ENCODE measurements at regions not wholly inside any gene's neighbourhood (a gene's known extent, or its start where the extent isn't known, plus 50 kb on each side); places are given as distances from the start of the nearest gene placed in this dataset.
A peak's percentile ranks its signal among the peaks of the same experiment; 100 is the strongest.

GRCh38 chr5:125196481-125197111 lies 450.2 kb upstream of the ZNF608 start:
- TF ChIP-seq CTCF (IDR thresholded peaks at IDR 0.05; ENCODE audit: insufficient read depth, low read length), result no peak
- DNase-seq (ENCODE audit: low read depth), result no peak

DNA sequence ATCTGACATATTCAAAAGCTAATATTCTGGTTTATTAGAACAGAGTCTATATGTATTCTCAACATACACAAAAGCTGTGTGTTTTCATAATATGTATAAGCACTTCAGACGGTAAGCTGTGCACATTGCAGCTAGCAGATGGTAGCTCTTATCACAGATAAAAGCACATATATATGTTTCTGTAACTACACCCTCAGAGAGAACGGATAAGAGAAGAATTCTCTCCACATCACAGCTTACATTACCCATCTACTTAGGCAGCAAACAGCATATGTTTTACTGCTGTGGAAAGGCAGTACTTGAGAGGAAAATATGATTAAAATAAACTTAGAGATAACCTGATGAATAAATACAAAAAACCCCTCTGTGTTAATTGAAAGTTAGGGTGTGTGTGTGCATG lies 450.9 kb upstream of the ZNF608 start:
- no peak for DNase-seq (ENCODE audit: low read depth)
- no peak for TF ChIP-seq CTCF (IDR thresholded peaks at IDR 0.05; ENCODE audit: insufficient read depth, low read length)
- H3K4me3 ChIP-seq (ENCODE audit: low read depth, low read length), result no peak overlapping the region

More at GRCh38 chr5:125196481-125197111, 450.2 kb upstream of the ZNF608 start:
- no peak overlapping the region for H3K4me3 ChIP-seq (ENCODE audit: low read depth, low read length)

- no peak for TF ChIP-seq CTCF (IDR thresholded peaks at IDR 0.05; ENCODE audit: insufficient read depth, low read length)
- peak; percentile 93 for DNase-seq (ENCODE audit: low read depth)
- H3K4me3 ChIP-seq (ENCODE audit: low read depth, low read length), result no peak overlapping the region
Measured at GRCh38 chr5:125198270-125198974, 452.0 kb upstream of the ZNF608 start.

DNA sequence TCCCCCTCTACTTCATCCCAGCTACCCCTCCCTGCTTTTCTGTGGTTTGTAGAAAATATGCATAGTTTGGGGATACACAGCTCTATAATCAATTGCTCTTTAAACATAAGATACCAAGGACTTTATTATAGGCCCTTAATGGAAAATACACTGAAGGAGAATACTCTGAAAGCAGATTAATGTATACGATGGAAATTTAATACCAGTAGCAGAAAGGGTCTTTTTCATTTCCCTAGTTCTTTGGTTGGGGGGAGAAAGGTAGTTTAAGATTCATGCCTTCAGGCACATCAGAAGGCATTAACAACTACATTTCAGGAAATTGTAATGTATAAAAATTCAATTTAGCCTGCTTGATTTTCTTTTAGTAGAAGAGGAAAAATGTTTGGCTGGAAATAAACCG lies 452.9 kb upstream of the ZNF608 start:
- no peak for DNase-seq (ENCODE audit: low read depth)
- H3K4me3 ChIP-seq (ENCODE audit: low read depth, low read length), result no peak overlapping the region
- TF ChIP-seq CTCF (IDR thresholded peaks at IDR 0.05; ENCODE audit: insufficient read depth, low read length), result no peak

GRCh38 chr5:125199968-125200865 lies 453.8 kb upstream of the ZNF608 start:
- no peak for TF ChIP-seq CTCF (IDR thresholded peaks at IDR 0.05; ENCODE audit: insufficient read depth, low read length)
- peak overlapping the region; percentile 15 for H3K4me3 ChIP-seq (ENCODE audit: low read depth, low read length)
- no peak for DNase-seq (ENCODE audit: low read depth)

GRCh38 chr5:125200866-125201373 lies 454.5 kb upstream of the ZNF608 start:
- no peak for TF ChIP-seq CTCF (IDR thresholded peaks at IDR 0.05; ENCODE audit: insufficient read depth, low read length)
- H3K4me3 ChIP-seq (ENCODE audit: low read depth, low read length), result peak overlapping the region; percentile 15
- no peak for DNase-seq (ENCODE audit: low read depth)
